ENCODE measurements at regions not wholly inside any gene's neighbourhood (a gene's known extent, or its start where the extent isn't known, plus 50 kb on each side); places are given as distances from the start of the nearest gene placed in this dataset.

- TF ChIP-seq MAZ (IDR thresholded peaks at IDR 0.05; ENCODE audit: borderline replicate concordance, low read depth, low read length) = no peak
- TF ChIP-seq RAD21 (conservative IDR thresholded peaks at IDR 0.05 in 1 of 2, IDR thresholded peaks at IDR 0.05 in 1 of 2) = no peak
- TF ChIP-seq ZSCAN20 (CRISPR knock-in tag; IDR thresholded peaks at IDR 0.05) = no peak
- TF ChIP-seq, protein P1, sequence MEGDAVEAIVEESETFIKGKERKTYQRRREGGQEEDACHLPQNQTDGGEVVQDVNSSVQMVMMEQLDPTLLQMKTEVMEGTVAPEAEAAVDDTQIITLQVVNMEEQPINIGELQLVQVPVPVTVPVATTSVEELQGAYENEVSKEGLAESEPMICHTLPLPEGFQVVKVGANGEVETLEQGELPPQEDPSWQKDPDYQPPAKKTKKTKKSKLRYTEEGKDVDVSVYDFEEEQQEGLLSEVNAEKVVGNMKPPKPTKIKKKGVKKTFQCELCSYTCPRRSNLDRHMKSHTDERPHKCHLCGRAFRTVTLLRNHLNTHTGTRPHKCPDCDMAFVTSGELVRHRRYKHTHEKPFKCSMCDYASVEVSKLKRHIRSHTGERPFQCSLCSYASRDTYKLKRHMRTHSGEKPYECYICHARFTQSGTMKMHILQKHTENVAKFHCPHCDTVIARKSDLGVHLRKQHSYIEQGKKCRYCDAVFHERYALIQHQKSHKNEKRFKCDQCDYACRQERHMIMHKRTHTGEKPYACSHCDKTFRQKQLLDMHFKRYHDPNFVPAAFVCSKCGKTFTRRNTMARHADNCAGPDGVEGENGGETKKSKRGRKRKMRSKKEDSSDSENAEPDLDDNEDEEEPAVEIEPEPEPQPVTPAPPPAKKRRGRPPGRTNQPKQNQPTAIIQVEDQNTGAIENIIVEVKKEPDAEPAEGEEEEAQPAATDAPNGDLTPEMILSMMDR (IDR thresholded peaks at IDR 0.05) = no peak
- TF ChIP-seq RFX5 (IDR thresholded peaks at IDR 0.05) = no peak
Measured at GRCh38 chr13:86269511-86269910, 470.3 kb upstream of the SLITRK6 start.
